ENCODE measurements at regions not wholly inside any gene's neighbourhood (a gene's known extent, or its start where the extent isn't known, plus 50 kb on each side); places are given as distances from the start of the nearest gene placed in this dataset.
"Not testable (repeated sequence)": the region's sequence is repeated elsewhere in the genome, so short reads cannot be mapped to it uniquely, and the experiment has no call there.

DNA sequence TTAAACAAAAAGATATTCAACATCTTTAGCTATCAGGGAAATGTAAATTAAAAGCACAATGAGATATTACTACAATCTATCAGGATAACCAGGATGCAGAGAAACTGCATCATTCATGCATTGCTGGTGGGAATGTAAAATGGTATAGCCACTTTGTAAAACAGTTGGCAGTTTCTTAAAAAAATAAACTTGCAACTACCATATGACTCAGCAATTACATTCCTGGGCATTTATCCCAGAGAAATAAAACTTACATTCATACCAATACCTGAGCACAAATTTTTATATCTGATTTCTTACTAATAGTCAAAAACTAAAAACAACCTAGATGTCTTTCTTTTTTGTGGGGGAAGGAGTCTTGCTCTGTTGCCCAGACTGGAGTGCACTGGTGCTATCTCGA is 190.3 kb upstream of the TAB2 start:
- no peak for DNase-seq

- peak; percentile 81 for DNase-seq
Measured at GRCh38 chr6:149128489-149129145, 188.9 kb upstream of the TAB2 start.

DNA sequence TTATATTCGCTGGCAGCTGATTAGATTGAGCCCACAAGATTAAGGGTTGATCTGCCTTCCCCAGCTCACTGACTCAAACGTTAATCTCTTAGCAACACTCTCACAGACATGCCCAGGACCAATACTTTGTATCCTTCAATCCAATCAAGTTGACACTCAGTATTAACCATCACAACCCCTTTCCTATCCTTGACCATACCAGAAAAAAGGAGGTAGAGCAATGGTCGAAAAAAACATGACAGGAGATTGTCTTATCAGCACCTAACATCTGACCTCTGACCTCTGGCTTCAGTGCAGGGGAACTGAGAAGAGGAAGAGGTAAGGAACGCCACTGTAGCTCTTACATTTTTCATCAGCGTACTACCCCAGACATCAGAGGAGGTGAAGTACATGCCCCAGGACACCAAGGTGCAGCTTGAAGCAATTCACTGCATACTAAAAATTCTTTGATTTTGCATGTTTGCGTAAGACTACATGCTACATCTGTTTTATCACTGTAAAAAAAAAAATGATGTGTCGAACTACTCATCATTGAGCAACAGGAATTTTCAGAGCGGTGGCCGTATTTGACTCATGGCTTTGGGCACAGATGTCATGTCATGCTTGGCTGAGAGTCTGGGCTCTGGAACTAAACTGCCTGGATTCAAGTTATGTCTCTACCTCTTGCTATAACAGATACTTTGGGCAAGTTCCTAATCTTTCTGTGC is 188.0 kb upstream of the TAB2 start:
- DNase-seq, result no peak

GRCh38 chr6:149130090-149130489 is 187.4 kb upstream of the TAB2 start:
- DNase-seq, result no peak

DNA sequence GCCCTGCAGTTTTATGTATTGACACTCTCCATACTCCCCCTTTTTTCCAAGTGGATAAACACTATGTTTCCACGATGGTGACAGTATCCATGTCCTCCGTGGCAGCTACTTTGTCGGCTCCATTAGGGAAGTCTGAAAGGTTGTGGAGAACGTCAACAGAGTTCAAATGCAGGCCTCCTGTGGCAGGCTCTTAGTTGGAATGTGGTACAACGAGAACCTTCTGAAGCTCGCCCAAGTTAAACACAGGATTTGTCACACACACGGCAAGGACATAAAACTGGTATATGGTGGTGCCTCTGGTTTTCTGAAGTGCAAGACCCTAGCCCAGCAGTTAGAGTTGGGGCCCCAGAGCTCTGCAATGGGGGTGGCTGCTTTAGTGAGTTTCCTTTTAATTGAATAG is 187.0 kb upstream of the TAB2 start:
- no peak for DNase-seq

- no peak for DNase-seq
Measured at GRCh38 chr6:149131891-149132290, 185.6 kb upstream of the TAB2 start.

DNA sequence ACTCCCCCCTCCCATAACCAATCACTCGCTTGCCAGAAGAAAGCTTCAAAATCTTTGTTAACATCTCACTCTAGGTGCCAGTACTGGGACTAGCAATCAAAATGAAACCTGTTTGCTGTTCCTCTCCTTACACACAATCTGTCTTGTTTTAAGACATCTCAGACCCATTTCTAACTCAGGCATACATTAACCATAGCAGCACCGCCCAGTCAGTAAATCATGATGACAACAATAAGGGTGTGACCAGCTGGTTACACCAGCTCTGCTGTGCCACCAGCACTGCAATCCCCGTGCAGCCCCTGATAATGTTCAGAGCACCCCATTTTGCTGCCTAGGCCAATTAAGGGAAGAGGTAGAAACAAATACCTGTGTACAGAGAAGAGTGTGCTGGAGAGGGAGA is 185.2 kb upstream of the TAB2 start:
- peak; percentile 64 for DNase-seq

DNA sequence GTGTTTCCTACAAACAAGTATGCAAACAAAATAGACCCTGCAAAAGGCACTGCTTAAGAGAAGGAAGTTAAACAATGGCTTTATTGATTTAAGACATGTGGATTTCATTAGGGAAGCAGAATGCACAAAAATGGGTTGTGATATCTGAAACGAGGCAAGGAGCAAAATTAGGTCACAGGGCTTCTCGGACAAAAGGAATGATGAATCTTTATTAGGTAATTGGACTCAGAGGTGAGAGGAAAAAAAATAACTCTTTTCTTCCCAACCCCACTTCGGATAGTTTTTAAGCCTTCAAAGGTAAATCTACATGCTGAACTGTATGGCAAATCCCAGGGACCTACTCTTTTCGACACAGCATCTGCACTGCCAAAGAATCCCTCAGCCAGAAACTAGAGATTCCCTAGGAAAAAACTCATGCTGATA is 183.0 kb upstream of the TAB2 start:
- DNase-seq, result no peak

GRCh38 chr6:149135809-149136208 is 181.7 kb upstream of the TAB2 start:
- no peak for DNase-seq

DNA sequence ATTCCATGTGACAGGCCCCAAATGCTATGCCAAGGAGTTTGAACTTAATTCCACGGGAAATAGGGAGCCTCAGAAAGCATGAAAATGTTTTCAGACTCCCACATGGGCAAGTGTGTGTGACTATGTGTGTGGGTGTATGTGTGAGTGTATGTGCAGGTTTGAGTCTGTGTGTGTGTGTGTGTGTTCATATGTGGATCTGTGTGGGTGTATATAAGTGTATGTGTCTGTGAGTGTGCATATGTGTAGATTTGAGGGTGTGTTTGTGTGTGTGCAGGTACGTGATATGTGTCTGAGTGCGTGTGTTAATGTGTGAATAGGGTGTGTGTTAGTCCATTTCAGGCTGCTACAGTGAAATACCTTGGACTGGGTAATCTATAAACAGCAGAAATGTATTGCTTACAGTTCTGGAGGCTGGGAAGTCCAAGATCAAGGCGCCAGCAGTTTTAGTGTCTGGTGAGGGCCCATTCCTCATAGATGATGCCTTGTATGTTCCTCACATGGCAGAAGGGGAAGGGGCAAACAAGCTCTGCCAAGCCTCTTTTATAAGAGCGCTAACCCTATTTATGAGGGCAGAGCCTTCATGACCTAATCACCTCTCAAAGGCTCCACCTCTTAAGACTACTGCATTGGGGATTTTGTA is 181.1 kb upstream of the TAB2 start:
- DNase-seq, result no peak

DNA sequence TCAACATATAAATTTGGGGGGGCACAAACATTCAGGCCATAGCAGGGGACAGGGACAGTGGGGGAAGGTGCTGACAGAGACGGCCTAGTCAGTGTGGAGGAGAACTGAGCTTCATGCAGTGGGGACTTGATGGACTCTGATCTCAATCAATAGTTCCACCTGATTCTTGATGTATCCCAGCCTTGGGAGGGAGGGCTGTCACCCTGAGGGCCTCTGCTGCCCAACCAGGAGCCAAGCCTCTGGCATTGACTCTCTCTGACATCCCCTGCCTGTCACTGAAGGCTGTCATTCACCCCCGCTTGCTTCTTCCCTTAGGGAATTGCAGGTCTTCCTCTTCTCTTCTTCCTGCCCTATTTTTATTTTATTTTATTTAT is 180.6 kb upstream of the TAB2 start:
- DNase-seq, result no peak

DNA sequence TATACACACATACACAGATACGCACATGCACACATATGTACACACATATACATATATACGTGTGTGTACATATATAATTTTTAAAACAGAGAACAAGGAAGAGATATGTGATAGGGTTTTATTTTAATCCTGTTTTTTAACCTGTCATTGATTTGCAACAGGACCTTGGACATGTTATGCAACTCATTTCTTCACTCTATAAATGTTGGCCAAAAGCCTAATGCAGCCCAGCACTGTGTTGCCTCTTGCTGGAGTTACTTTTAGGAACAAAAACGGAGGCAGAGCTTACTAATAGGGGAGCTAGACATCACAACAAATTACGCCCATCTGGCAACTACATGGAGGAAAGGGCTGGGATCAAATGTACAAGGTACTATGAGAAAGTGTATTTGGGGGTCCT is 179.9 kb upstream of the TAB2 start:
- DNase-seq, result no peak

- DNase-seq, result no peak
Measured at GRCh38 chr6:149138089-149138488, 179.4 kb upstream of the TAB2 start.

- no peak for DNase-seq
Measured at GRCh38 chr6:149138699-149139294, 178.7 kb upstream of the TAB2 start.

DNA sequence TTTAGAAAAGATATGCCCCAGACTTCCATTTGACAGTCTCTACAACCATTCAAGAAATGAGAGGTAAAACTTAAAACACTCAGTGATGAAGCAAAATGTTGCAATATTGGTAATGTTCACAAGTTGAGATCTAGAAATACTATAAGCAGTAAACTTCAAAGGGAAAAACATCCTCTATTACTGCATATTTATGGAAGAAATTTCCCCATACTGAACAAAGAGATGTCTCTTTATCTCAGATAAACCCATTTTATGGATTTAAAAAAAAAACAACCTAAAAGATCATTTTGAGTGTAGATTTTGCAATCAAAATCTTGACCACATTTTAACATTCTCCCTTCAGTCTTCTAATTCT is 177.8 kb upstream of the TAB2 start:
- DNase-seq, result no peak

GRCh38 chr6:149140137-149140909 is 177.2 kb upstream of the TAB2 start:
- DNase-seq, result peak; percentile 92

DNA sequence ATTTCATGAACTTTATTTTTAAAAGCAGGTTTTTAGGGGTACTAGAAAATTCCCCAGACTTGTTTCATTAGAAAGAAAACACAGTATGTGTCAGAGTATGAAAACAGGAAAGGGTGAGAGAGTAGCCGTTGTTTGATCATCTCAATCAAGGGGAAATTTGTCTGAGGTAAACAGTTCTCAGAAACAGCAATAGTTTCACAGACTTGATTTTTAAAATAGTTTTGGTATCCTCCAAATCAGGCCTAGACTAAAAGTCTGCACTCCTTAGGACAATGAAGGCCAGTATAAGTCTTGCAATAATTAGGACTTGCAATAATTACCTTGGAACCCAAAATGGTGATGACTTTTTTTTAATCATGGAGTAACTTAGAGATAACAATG is 176.6 kb upstream of the TAB2 start:
- peak; percentile 82 for DNase-seq

DNA sequence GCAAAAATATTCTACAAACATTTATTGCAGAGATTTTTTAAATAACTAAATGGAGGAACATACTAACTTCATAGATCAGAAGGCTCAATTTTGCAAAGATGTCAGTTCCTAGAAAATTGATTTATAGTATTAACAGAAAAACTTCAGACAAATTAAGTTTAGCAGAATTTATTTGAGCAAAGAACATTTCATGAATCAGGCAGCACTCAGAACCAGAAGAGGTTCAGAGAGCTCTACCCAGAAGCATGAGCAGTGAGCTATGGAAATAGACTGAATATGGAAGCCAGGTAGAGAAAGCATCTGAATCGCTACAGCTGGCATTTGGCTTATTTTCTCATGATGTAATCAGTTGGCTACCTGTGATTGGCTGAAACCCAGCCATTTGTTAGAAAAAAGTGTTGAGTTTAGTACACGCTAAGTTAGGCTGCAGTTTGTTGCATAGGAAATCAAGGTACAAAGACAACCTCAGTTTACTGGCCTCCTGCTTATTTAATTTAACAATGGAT is 174.5 kb upstream of the TAB2 start:
- DNase-seq, result peak; percentile 51

- not testable (repeated sequence) for DNase-seq
Measured at GRCh38 chr6:149145800-149146199, 171.7 kb upstream of the TAB2 start.

GRCh38 chr6:149147195-149147594 is 170.3 kb upstream of the TAB2 start:
- no peak for DNase-seq

- peak; percentile 88 for DNase-seq
Measured at GRCh38 chr6:149147938-149148718, 169.4 kb upstream of the TAB2 start.

- DNase-seq, result peak; percentile 54
Measured at GRCh38 chr6:149149653-149150052, 167.9 kb upstream of the TAB2 start.
